K562 (cell line): ENCODE measurements at regions not wholly inside any gene's neighbourhood (a gene's known extent, or its start where the extent isn't known, plus 50 kb on each side); places are given as distances from the start of the nearest gene placed in this dataset.

Experiments
- ADNP ChIP-seq: fragments of 200-800 bp; sonication (Bioruptor generic); IDR thresholded peaks from 2 replicates; pipeline ENCODE4 v1.6.1; 2016; ENCODE audit warnings: missing genetic modification characterization, missing compliant biosample characterization
- CBFA2T2 ChIP-seq: fragments of 450-650 bp; conservative IDR thresholded peaks from 2 replicates; pipeline ENCODE4 v1.6.1; 2017; ENCODE audit warnings: mild to moderate bottlenecking
- ELF4 ChIP-seq: fragments of 450-650 bp; formaldehyde crosslinking; IDR thresholded peaks from 2 replicates; pipeline ENCODE4 v1.4.0; 2022; ENCODE audit warnings: missing genetic modification characterization
- IFI16 ChIP-seq: fragments of 250-450 bp; sonication (Bioruptor Pico); IDR thresholded peaks from 2 replicates; pipeline ENCODE4 v2.1.2; 2022; ENCODE audit warnings: mild to moderate bottlenecking, inconsistent platforms
- MTA3 ChIP-seq: fragments of 450-650 bp; formaldehyde crosslinking; IDR thresholded peaks from 2 replicates; pipeline ENCODE4 v1.6.1; 2017; ENCODE audit warnings: mild to moderate bottlenecking, borderline replicate concordance
- NR2C1 ChIP-seq, 2 experiments: fragments of 450-650 bp; IDR thresholded peaks; 2 replicates each; pipeline ENCODE4 v1.6.1; 2017; ENCODE audit warnings: mild to moderate bottlenecking in 2 of 2, antibody characterized with exemption in 1 of 2, inconsistent platforms in 1 of 2, missing compliant biosample characterization in 1 of 2, missing genetic modification characterization in 1 of 2
- SRSF7 ChIP-seq: fragments of 200-400 bp; formaldehyde crosslinking; optimal IDR thresholded peaks from 2 replicates; pipeline ENCODE3; 2017; ENCODE audit warnings: mild to moderate bottlenecking, low read depth, low read length
- TAF7 ChIP-seq: fragments of 450-650 bp; IDR thresholded peaks from 2 replicates; pipeline ENCODE4 v1.6.1; 2016; ENCODE audit warnings: missing genetic modification characterization, missing compliant biosample characterization
- XRCC5 ChIP-seq: fragments of 200-400 bp; formaldehyde crosslinking; IDR thresholded peaks from 2 replicates; pipeline ENCODE4 v1.6.1; 2017; ENCODE audit warnings: low read depth, mild to moderate bottlenecking, low read length
- ZC3H11A ChIP-seq: IDR thresholded peaks from 2 replicates; pipeline ENCODE4 v1.6.1; 2012; ENCODE audit warnings: low read depth, low read length, improper control_type of control experiment
- ZKSCAN3 ChIP-seq: fragments of 250-450 bp; sonication (Bioruptor Pico); IDR thresholded peaks from 2 replicates; pipeline ENCODE4 v1.4.0; 2020
- ZNF12 ChIP-seq: sonication (generic); formaldehyde crosslinking; IDR thresholded peaks from 2 replicates; pipeline ENCODE4 v1.4.0; 2020; ENCODE audit warnings: mild to moderate bottlenecking, missing genetic modification reagents
- ZNF253 ChIP-seq: fragments of 250-450 bp; sonication (Bioruptor Pico); conservative IDR thresholded peaks from 2 replicates; pipeline ENCODE4 v1.6.1; 2021; ENCODE audit warnings: mild to moderate bottlenecking
- ZNF354B ChIP-seq: fragments of 250-450 bp; sonication (Bioruptor Pico); IDR thresholded peaks from 2 replicates; pipeline ENCODE4 v1.4.0; 2020
- TF ChIP-seq, protein P1 (sequence below): fragments of 450-650 bp; IDR thresholded peaks from 2 replicates; pipeline ENCODE4 v1.6.1; 2016; ENCODE audit warnings: low read depth
- TF ChIP-seq, protein P2 (sequence below), 3 experiments: IDR thresholded peaks in 2 of 3; conservative IDR thresholded peaks in 1 of 3; 2 replicates each; pipeline ENCODE4 v1.5.1; 2011 to 2012; ENCODE audit warnings: low read length in 3 of 3, mild to moderate bottlenecking in 3 of 3, control low read depth in 2 of 3, improper control_type of control experiment in 1 of 3, inconsistent platforms in 1 of 3, low read depth in 1 of 3, mixed read lengths in 1 of 3, moderate library complexity in 1 of 3; ENCODE audit not compliant: insufficient read depth in 2 of 3
- TF ChIP-seq, protein P3 (sequence below): conservative IDR thresholded peaks from 2 replicates; pipeline ENCODE4 v1.6.1; 2011; ENCODE audit warnings: low read depth, mild to moderate bottlenecking, low read length; ENCODE audit not compliant: control insufficient read depth
- TF ChIP-seq, protein P4 (sequence below): sonication (generic); formaldehyde crosslinking; IDR thresholded peaks from 2 replicates; pipeline ENCODE4 v1.8.1; 2023; ENCODE audit warnings: mild to moderate bottlenecking, missing genetic modification reagents

DNA sequence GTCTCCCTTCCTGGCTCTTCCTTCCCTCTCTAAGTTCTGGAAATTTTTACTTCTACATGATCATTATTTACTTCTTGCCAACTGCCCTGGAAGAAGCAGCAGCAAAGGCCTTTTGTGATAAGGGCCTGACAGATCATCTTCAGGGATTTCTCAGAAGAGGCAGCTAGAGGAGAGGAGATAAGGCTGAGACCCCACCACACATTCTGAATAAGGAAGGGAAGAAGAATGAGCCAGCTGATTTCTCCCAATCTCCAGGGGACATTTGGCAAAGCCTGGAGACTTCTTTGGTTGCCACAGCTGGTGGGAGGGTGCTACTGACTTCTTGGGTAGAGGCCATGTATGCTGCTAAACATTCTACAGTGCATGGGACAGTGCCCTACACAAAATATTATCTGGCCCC, 122.4 kb upstream of the OR9Q1 start (continued):
- TF ChIP-seq, protein P1, sequence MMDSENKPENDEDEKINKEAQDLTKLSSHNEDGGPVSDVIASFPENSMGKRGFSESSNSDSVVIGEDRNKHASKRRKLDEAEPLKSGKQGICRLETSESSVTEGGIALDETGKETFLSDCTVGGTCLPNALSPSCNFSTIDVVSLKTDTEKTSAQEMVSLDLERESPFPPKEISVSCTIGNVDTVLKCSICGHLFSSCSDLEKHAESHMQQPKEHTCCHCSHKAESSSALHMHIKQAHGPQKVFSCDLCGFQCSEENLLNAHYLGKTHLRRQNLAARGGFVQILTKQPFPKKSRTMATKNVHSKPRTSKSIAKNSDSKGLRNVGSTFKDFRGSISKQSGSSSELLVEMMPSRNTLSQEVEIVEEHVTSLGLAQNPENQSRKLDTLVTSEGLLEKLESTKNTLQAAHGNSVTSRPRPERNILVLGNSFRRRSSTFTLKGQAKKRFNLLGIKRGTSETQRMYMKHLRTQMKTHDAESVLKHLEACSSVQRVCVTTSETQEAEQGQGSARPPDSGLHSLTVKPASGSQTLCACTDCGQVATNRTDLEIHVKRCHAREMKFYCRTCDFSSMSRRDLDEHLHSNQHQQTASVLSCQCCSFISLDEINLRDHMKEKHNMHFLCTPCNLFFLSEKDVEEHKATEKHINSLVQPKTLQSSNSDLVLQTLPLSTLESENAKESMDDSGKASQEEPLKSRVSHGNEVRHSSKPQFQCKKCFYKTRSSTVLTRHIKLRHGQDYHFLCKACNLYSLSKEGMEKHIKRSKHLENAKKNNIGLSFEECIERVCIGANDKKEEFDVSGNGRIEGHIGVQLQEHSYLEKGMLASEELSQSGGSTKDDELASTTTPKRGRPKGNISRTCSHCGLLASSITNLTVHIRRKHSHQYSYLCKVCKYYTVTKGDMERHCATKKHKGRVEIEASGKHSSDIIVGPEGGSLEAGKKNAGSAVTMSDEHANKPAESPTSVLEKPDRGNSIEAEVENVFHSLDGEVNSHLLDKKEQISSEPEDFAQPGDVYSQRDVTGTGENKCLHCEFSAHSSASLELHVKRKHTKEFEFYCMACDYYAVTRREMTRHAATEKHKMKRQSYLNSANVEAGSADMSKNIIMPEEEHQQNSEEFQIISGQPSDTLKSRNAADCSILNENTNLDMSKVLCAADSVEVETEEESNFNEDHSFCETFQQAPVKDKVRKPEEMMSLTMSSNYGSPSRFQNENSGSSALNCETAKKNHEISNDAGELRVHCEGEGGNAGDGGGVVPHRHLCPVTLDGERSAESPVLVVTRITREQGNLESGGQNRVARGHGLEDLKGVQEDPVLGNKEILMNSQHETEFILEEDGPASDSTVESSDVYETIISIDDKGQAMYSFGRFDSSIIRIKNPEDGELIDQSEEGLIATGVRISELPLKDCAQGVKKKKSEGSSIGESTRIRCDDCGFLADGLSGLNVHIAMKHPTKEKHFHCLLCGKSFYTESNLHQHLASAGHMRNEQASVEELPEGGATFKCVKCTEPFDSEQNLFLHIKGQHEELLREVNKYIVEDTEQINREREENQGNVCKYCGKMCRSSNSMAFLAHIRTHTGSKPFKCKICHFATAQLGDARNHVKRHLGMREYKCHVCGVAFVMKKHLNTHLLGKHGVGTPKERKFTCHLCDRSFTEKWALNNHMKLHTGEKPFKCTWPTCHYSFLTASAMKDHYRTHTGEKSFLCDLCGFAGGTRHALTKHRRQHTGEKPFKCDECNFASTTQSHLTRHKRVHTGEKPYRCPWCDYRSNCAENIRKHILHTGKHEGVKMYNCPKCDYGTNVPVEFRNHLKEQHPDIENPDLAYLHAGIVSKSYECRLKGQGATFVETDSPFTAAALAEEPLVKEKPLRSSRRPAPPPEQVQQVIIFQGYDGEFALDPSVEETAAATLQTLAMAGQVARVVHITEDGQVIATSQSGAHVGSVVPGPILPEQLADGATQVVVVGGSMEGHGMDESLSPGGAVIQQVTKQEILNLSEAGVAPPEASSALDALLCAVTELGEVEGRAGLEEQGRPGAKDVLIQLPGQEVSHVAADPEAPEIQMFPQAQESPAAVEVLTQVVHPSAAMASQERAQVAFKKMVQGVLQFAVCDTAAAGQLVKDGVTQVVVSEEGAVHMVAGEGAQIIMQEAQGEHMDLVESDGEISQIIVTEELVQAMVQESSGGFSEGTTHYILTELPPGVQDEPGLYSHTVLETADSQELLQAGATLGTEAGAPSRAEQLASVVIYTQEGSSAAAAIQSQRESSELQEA = no peak
- TF ChIP-seq ZNF12 (CRISPR knock-in tag) (no peak), ZNF354B (CRISPR knock-in tag) (no peak), SRSF7 (no peak), MTA3 (peak; percentile 73; the same call in 1 of the 2 replicates), NR2C1 (IDR thresholded peaks at IDR 0.05) (no peak), NR2C1 (tag; IDR thresholded peaks at IDR 0.05) (no peak), ZC3H11A (no peak), XRCC5 (no peak), TAF7 (tag) (no peak), IFI16 (CRISPR knock-in tag) (no peak), ELF4 (peak; percentile 54; the same call in 1 of the 2 replicates), ZNF253 (CRISPR knock-in tag) (no peak), ZKSCAN3 (CRISPR knock-in tag) (no peak), ADNP (no peak), CBFA2T2 (peak; percentile 90)
- TF ChIP-seq, protein P2, sequence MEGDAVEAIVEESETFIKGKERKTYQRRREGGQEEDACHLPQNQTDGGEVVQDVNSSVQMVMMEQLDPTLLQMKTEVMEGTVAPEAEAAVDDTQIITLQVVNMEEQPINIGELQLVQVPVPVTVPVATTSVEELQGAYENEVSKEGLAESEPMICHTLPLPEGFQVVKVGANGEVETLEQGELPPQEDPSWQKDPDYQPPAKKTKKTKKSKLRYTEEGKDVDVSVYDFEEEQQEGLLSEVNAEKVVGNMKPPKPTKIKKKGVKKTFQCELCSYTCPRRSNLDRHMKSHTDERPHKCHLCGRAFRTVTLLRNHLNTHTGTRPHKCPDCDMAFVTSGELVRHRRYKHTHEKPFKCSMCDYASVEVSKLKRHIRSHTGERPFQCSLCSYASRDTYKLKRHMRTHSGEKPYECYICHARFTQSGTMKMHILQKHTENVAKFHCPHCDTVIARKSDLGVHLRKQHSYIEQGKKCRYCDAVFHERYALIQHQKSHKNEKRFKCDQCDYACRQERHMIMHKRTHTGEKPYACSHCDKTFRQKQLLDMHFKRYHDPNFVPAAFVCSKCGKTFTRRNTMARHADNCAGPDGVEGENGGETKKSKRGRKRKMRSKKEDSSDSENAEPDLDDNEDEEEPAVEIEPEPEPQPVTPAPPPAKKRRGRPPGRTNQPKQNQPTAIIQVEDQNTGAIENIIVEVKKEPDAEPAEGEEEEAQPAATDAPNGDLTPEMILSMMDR (IDR thresholded peaks at IDR 0.05 in 2 of 3, conservative IDR thresholded peaks at IDR 0.05 in 1 of 3; ENCODE audit: insufficient read depth in 2 of 3, low read depth in 1 of 3, low read length in 3 of 3) = no peak
- TF ChIP-seq, protein P3, sequence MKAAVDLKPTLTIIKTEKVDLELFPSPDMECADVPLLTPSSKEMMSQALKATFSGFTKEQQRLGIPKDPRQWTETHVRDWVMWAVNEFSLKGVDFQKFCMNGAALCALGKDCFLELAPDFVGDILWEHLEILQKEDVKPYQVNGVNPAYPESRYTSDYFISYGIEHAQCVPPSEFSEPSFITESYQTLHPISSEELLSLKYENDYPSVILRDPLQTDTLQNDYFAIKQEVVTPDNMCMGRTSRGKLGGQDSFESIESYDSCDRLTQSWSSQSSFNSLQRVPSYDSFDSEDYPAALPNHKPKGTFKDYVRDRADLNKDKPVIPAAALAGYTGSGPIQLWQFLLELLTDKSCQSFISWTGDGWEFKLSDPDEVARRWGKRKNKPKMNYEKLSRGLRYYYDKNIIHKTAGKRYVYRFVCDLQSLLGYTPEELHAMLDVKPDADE = no peak
- TF ChIP-seq, protein P4, sequence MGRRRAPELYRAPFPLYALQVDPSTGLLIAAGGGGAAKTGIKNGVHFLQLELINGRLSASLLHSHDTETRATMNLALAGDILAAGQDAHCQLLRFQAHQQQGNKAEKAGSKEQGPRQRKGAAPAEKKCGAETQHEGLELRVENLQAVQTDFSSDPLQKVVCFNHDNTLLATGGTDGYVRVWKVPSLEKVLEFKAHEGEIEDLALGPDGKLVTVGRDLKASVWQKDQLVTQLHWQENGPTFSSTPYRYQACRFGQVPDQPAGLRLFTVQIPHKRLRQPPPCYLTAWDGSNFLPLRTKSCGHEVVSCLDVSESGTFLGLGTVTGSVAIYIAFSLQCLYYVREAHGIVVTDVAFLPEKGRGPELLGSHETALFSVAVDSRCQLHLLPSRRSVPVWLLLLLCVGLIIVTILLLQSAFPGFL = no peak
